GM19193 (cell line): ENCODE measurements at regions not wholly inside any gene's neighbourhood (a gene's known extent, or its start where the extent isn't known, plus 50 kb on each side); places are given as distances from the start of the nearest gene placed in this dataset.

ENCODE experiments used
- POLR2A ChIP-seq: IDR thresholded peaks from 4 replicates; pipeline ENCODE4 v1.6.1; 2011; ENCODE audit not compliant: insufficient read depth, insufficient read length; ENCODE audit errors: extremely low read depth

GRCh38 chr1:37085393-37085792, 51.1 kb upstream of the GRIK3 start:
- no peak for TF ChIP-seq POLR2A

DNA sequence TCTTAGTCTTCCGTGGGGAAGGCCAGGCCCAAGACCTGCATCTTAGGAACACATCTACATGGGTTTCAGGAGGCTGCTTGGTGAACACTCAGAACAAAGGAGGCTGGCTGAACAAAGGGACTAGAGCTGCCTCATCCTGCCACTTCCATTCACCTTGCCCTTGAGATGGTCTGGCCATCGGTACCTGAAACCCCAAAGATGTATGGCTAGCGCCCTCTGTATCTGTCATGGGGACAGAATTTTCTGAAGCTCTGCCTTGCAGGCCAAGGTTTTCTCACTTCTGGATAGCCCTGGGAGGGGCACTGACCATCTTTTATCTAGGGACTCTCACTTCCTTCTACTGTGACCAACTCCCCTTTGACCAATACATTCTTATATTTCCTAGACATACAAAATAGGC, 55.4 kb upstream of the GRIK3 start:
- no peak for TF ChIP-seq POLR2A

GRCh38 chr1:37090671-37091070, 56.4 kb upstream of the GRIK3 start:
- no peak for TF ChIP-seq POLR2A

DNA sequence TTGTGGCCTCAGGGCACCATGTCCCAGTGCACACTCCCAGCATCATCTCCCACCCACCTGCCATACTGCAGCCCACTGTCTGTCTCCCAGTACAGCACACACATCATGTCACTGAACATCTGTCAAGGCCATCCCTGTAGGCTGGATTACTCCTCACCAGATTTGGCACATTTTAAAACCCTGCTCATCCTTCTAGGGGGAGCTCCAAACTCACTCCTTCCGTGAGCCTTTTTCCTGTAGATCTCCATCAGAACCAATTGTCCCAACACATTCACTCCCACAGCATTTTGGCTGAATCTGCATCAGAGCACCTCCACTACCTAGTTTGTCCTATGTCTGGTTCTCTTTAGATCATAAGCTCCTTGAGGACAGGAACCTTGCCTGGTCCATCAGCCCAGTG, 58.6 kb upstream of the GRIK3 start:
- TF ChIP-seq POLR2A: no peak

DNA sequence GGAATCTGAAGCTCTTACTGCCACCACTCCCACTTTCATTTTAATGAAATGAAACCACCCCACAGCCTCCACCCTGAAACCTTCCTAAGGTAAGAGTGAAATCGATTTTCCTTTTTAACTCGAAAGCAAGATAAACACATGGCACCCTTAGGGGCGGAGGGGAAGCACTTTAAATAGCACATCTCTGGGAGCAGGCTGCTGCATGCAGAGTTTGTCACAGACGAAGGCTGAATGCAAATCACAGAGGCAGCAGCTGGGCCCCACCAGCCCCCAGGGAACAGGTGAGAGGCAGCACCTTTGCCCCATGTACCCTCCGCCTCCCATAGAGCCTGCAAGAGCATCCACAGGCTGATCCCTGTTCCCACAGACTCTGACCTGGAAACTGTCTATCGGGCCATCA, 60.0 kb upstream of the GRIK3 start:
- no peak for TF ChIP-seq POLR2A

GRCh38 chr1:37096523-37096922, 62.2 kb upstream of the GRIK3 start:
- TF ChIP-seq POLR2A: no peak

- no peak for TF ChIP-seq POLR2A
Observed at GRCh38 chr1:37097731-37098130, 63.4 kb upstream of the GRIK3 start.

- TF ChIP-seq POLR2A: no peak
Observed at GRCh38 chr1:37098237-37098636, 63.9 kb upstream of the GRIK3 start.

DNA sequence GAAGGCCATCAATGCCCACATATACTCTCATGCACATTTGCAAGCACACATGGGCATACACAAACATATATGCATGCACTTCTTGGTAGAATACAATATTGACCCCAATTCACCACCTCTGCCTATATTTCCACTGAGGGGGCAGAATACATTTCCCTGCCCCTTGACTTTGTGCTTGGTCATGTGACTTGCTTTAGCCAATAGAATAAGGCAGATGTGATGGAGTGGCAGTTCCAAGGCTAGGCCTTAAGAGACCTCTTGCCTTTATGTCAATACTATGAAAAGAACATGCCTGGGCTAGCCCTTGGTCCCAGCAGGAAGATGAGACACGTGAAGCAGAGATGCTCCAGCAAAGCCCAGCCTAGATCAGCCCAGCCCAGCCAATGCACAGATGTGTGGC, 66.0 kb upstream of the GRIK3 start:
- TF ChIP-seq POLR2A: no peak

GRCh38 chr1:37102656-37103382, 68.5 kb upstream of the GRIK3 start:
- no peak for TF ChIP-seq POLR2A

- no peak for TF ChIP-seq POLR2A
Observed at GRCh38 chr1:37105911-37106310, 71.6 kb upstream of the GRIK3 start.

DNA sequence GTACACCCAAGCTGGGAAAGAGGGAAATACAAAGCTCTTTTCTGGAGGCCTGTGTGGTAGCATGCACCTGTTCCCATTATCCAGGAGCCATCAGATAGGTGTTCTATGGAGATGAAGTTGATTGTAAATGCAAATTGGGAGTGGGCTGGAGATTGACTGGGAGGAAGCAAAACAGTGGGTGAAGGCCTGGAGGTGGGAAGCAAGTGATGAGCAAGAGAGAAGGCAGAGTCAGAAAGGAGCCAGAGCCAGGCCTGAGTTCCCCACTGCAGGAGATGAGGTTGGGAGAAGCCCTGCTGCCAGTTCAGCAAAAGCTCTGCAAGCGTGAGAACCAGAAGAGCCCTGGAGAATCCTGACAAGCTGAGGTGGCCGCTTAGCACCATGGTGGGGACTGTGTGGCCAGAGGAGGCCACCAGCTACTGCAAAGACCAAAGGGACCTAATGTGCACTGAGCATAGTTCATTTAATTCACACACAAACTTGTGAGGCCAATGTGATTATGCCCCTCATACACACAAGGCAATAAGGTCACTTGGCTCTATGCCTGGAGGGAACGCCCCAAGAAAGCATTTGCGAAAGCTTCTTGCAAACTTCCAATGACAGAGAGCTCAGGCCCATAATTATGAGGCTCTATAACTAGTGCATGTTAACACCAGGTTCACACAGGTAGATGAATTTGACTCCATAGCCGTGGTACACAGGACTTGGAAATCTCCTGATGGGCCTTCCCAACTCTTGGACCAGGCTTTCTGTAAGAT, 73.0 kb upstream of the GRIK3 start:
- no peak for TF ChIP-seq POLR2A

- TF ChIP-seq POLR2A: no peak
Observed at GRCh38 chr1:37108596-37109188, 74.4 kb upstream of the GRIK3 start.

DNA sequence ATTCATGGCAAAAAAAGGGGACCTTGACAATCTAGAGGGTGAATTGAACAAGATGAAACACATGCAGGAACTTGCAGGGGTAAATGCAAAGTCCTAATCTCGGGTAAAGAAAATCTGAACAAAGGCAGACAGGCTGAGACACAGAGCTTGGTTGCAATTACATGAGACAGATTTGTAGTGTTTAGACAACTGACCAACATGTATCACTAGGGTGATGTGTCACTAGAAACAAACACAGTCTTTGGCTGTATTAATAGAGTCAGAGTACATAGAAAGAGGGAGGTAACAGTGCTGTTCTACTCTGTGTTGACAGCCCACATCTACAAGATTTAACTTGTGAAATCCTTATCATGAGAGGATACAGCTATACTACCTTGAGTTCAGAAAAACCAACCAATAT, 78.1 kb upstream of the GRIK3 start:
- TF ChIP-seq POLR2A: no peak

- TF ChIP-seq POLR2A: no peak
Observed at GRCh38 chr1:37113285-37113997, 79.1 kb upstream of the GRIK3 start.
